Posterior vena cava (tissue), 2 donors: ENCODE measurements at regions not wholly inside any gene's neighbourhood (a gene's known extent, or its start where the extent isn't known, plus 50 kb on each side); places are given as distances from the start of the nearest gene placed in this dataset.
"Not testable (repeated sequence)": the region's sequence is repeated elsewhere in the genome, so short reads cannot be mapped to it uniquely, and the experiment has no call there.

Source experiments
- DNase-seq: peaks from one replicate; pipeline ENCODE4 v3.0.0-alpha.2; 2020; ENCODE audit warnings: low spot score
- intact Hi-C, 2 donors: fragments of 100-400 bp; cut with DNase I; formaldehyde crosslinking; loops; one replicate each; pipeline versions ENCODE4 v1.14.1 to v1.14.2; 2022 to 2023
- donor health status: DM: yes; HTN: yes; CAD: no.
- donor health status: DM: yes; HTN: yes; CAD: no.

DNA sequence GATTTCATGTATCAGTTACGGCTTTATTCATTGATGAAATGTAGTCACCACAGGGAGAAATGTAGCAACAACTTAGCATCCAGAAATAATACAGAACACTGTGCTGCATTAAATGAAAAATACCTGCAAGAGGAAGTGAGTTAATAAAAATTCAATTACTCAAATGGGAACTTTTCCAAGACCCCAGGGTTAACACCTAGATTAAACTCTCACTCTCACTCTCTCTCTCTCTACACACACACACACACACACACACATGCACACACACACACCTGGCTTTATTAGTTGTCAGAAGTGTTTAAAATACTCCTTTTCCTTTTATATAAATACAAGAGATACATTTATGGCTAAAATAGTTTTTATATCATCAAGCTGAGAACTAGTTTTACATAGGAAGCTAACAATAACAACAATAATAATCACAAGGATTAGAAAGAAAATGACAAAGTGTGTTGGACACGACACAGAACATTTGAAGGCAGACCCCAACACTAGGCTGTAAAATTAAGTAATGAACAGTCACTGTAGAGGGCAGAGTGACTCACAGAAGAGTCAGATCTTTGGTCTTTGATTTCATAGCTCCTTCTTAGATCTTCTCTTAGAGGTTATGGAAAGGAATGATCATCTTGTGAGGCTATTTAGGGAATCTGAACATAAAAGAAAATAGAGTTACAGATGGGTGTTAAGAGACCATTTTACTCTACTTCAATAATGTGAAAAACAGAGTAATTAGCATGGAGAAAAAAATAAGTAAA is 1266.0 kb upstream of the ADGRL2 start:
- intact Hi-C loops, result no loop called here
- no peak for DNase-seq

DNA sequence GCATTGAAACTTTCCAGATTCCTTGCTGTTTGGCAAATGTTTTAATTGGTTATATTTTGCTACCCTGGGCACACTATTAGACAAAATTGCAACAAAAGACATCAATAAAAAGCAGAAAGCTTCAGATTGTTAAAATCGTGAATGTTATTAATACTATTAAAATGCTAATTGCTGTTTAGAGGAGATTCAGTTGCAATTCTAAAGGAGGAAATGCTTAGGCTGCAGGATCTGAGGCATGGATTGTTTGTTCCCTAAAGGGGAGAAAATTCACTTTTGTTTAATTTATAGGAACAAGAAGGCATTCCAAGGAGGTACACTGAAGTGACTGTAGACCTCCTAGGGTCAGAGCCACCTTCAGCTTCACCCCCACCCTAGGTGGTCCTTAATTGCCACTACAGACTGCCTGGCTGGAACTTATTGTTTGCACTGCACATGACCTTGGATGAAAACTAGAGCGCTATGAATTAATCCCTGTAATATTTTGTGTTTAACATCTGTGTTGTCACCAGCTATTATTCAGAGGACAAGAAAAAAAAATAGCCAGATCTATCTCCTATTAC is 1266.9 kb upstream of the ADGRL2 start:
- intact Hi-C loops, result no loop called here

DNA sequence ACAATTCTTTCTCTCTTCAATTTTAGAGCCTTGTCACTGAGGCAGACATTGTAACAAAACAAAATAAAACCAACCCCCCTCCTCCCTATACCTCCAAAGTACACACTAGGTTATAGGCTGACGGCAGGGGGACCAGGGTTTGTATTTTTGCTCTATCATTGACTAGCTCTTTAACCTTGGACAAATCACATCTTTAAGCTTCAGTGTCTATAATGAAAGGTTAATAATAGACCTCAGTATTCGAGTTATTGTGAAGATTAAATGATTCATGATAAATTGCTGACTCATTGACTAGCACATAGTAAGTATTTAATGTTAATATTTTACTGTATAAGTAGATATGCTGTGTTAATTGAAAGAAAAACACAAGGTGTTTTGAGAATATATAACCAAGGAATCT is 1267.6 kb upstream of the ADGRL2 start:
- intact Hi-C loops, result no loop called here
- DNase-seq, result no peak

More for the DNA sequence above, 1266.9 kb upstream of the ADGRL2 start:
- no peak for DNase-seq

DNA sequence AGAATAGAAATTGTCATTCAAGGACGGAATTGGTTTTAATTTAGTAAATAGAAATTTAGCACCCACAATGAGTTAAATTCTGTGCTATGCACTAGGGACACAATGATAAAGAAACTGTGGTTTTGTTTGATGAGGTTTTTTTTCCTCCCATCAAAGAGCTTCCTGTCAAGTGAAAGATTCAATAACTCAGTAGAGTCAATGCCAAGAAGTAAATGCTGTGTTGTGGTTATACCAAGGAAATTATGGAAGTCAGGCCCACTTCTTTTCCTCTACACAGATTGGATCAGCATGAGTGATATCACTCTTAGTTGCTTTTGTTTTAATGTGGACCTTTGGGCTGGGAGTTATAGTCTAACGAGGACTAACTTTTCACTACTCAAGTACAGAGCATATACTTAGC is 1269.6 kb upstream of the ADGRL2 start:
- no peak for DNase-seq
- intact Hi-C loops, result no loop called here

DNA sequence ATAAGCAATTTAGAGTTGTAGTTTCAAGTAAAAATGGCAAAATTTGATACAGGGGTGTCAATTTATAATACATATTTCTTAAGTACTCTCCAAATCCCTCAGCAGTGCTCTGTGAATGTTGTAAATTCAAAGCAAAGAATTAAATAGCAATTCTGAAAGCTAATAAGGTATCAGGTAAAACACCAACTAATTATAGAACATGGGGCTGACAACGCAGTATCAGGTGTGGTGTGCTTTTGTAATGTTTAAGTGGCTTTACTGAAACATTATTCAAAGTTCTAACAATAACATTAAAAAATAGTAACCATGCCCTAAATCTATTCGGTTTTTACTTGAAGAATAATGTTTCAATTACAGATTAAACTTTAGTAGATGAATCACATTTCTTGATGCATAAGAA is 1271.2 kb upstream of the ADGRL2 start:
- DNase-seq, result no peak
- intact Hi-C loops, result no loop called here

DNA sequence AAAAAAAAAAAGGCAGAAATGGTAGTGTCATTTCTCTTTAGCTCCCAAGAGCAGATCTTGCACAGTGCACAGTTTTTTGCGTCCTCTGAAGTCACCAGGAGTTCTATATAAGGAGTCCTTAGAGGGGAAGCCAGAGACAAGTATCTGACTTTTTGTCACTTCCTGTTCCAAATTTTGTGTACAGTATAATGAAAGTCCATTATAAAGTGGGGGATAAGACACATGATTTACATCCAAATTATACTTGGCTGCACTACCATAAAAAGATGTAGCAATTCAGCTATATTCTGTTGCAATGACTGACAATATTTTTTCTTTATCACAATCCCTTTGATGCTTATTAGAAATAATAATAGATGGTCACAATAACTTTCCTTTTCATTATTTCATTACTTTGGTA is 1276.9 kb upstream of the ADGRL2 start:
- intact Hi-C loops, result no loop called here
- no peak for DNase-seq

DNA sequence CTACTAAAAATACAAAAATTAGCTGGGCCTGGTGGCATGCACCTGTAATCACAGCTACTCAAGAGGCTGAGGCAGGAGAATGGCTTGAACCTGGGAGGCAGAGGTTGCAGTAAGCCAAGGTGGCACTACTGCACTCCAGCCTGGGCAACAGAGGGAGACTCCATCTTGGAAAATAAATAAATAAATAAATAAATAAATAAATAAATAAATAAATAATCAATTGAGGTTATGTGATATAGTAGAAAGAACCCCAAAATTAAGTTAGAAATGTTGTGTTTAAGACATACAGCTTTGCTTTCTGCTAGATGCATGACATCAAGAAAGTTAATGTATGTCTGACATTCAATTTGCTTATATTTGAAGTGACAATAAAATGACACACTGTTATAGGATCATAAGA is 1277.7 kb upstream of the ADGRL2 start:
- intact Hi-C loops, DNase-seq: not testable (repeated sequence)

DNA sequence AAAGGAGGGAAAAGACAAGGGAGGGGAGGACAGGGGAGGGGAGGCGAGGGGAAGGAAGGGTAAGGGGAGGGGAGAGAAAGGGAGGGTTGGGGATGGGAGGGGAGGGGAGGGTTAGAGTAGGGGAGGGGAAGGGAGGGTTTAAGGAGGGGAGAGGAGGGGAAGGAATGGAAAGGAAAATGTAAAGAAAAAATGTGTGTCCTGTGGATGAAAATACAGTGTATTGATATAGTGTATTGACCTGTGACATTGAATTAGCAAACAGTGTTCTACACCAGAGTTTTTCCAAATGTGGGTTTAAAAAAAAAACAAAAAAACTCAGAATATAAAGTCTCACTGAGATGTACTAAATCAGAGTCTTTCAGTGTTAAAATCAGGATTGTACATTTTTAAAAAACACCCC is 1279.8 kb upstream of the ADGRL2 start:
- intact Hi-C loops, result no loop called here
- DNase-seq, result no peak

DNA sequence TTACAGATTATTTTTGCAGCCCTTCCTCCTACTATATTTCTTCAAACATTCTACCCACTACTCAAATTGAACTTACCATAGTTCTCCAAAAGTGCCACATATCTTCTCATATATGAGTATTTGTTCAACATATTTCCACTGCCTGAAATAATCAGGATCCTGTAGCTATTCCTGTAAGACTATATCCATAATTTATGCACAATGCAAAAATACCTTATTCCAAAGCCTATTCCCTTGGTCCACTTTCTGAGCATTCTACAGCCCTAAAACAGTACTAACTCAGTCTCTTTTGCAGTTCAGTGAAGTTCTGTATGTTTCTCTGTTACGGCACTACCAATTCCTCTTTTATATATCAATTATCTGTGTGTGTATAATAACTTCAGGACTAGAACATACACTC is 1283.7 kb upstream of the ADGRL2 start:
- no peak for DNase-seq
- intact Hi-C loops, result no loop called here

DNA sequence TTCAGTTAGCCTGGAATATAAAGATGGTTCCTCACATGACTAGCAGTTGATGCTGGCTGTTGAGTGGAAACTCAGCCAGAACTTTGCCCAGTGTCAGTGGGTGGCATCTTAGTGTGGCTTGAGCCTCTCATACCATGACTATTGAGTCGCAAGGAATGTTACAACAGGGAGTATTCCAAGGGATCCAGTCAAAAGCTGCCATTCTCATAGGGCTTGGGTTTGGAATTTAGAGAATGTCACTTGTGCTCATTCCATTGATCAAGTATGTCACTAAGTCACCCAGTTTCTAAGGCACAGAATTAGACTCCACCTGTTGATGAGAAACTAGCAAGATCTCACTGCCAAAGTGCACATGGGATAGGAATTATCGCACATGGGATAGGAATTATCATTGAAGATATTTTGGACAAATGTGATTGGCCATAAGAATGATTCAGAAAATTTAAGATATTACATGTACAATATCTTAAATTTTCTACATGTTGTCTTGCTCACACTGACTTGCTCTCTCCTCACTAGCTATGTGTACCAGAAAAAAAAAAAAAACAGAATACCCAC is 1290.7 kb upstream of the ADGRL2 start:
- intact Hi-C loops, result no loop called here
- DNase-seq, result no peak

DNA sequence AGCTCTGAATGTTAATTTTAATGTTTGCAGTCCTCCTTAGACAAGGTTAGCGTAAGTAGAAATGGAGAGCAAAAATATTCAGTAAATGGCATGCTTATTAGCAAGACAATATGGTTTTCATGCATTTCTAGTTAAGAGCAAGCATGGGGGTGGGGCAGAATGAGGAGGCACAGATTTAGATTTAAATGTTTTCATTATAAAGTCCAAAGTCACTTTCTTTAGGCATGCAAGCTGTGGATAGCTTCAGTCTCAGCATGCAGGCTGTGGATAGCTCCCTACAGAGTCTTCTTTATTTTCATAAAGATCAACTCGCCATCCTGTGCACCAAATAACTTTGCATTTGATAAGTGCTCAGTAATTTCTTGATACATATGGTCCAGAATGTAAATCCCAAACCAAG is 1294.5 kb upstream of the ADGRL2 start:
- intact Hi-C loops, result no loop called here
- no peak for DNase-seq

DNA sequence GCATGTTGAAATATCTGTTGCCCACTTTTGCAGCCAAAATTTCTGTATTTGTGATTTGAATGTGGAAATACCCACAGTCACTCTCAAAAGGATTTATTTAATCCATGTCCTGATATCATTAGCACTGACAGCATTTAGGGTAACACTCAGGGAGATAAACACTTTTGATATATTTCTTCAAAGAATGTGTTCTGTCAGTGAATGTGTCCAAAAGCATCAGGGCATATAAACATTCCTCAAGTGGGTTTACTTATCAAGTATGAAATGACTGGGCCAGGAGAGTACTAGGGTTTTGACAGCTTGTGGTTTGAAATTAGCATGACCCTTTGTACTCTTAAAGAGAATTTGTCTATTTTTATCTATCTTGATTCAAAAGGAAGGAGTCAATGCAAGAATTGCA is 1302.1 kb upstream of the ADGRL2 start:
- no peak for DNase-seq
- intact Hi-C loops, result no loop called here

DNA sequence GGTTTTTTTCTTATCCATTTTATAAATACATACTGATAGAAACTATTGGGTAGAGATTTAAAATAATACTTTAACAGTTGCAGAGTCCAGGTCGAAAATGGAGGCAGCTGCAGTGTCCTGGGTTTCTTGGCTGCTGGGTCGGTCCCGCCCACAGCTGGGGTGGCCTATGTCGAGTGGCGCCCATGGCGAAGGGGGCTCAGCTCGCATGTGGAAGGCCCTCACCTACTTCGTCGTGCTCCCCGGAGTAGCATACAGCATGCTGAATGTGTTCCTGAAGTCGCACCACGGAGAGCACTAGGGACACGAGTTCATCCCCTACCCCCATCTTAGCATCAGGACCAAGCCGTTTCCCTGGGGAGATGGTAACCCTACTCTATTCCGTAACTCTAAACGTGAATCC is 1304.9 kb upstream of the ADGRL2 start:
- intact Hi-C loops, result no loop called here
- DNase-seq, result no peak

DNA sequence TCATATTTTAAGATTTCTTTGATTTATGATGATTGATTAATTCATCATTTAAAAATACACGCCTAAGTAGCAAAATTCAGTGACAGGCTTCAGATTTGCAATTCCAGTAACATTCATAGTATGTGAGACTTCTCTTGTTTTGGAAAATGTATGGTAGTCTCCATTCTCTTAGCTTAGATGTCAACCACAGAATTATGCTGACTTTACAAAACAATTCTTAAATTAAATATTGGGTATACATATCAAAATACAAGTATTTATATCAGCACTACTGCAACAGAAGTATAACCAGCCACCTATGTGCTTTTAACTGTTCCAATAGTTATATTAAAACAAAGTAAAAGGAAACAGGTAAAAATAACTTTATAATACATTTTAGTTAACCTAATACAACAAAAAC is 1328.6 kb upstream of the ADGRL2 start:
- intact Hi-C loops, result no loop called here
- DNase-seq, result no peak

DNA sequence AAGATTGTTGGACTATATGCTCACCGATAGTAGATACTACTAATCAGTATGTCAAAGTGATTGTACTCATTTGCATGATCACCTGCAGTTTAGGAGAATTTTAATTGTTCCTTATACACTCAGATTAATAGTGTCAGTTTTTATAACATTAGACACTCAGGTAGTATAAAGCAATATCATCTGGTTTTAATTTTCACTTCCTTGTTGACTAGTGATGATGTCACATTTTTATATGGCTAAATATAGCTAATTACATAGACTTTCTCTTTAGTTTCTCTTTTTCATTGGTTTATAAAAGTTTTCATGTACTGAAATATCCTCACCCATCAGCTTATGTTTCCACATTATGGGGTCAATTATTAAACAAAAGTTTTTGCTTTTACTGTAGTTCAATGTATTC is 1332.4 kb upstream of the ADGRL2 start:
- intact Hi-C loops, result no loop called here
- DNase-seq, result no peak

DNA sequence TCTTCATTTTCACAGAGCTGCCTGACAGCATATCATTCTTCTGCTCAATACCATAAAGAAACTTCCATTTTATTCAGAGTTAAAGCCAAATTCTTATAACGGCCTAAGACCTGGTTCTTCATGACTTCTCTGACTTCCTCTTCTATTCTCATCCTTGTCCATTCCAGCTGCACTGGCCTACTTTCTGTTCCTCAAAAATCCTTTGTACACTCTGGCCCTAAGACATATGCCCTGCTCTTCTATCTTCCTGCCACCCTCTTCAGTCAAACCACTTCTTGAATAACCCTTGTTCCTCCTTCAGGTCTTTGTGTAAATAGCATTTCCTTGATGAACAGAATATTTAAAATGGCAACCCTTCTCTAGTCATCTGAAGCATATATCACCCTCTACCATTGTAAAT is 1338.7 kb upstream of the ADGRL2 start:
- intact Hi-C loops, result no loop called here
- no peak for DNase-seq

DNA sequence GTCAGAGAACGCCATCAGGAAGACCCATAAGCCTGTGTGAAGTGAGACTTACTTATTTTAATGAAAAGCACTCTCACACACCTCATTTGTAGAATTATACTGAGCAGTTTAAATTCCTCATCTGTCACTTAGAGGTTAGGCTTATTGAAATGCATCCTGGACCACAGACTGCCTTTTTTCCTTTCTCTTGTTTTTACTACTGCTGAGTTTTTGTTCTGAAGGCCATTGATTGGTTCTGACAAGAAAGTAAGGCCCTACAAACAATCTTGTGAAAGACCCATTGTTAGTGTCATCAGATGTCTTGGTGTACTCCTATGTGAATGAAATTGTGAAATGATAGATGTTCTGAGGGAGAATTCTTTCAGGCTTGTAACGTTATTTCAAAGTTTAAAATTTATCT is 1343.3 kb upstream of the ADGRL2 start:
- DNase-seq, result no peak
- intact Hi-C loops, result no loop called here

DNA sequence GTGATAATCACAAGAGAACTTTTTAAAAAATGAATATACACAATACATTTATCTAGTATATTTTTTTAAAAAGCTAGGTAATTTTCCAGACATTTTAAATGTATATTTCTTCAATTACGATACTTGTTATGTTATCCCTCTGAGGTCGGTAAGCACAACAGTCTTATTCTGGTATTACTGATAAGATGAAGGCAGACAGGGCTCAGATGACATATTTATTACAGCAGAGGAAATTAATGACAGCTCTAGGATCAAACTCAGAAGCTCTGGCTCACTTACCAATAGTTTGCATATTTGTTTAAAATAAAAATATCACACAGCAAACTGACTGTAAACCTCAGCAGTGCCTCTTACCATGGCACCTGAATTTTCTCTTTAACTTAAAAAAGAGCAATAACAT is 1347.0 kb upstream of the ADGRL2 start:
- no peak for DNase-seq
- intact Hi-C loops, result no loop called here

DNA sequence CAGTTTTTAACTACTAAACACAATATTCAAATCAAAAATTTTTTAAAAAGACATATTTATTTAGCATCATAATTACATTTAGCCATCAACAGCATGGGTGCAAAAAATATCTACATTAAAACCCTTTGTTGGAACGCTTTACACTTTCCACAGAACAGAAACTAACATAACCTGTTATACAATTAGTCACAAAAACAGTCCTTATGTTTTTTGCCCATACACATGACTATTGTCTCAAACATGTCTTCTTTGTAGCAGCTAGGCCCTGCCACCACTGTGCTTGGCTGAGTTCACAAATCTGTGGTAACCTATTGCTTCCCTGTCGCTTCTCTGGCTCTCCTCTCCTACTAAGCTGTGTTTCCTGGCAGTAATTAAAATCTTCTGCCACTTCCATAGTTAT is 1350.0 kb upstream of the ADGRL2 start:
- no peak for DNase-seq
- intact Hi-C loops, result no loop called here

DNA sequence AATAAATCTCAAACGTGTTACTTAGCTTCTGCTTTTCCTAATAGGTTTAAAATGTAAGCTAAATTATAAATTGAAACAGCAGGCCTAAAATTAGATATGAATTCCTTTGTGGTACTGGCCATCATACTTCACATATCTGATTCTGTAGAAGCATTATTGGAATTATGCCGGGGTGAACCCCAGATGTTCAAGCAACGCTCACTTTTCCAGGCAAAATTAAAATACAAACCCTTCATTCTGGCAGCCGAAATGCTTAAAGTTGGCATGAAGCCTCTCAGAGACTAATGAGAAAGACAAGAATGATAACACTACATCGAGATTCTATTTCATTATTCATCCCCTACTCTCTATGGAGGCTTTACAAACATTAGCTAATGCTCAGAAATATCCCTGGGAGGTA is 1352.7 kb upstream of the ADGRL2 start:
- intact Hi-C loops, result no loop called here
- DNase-seq, result no peak

DNA sequence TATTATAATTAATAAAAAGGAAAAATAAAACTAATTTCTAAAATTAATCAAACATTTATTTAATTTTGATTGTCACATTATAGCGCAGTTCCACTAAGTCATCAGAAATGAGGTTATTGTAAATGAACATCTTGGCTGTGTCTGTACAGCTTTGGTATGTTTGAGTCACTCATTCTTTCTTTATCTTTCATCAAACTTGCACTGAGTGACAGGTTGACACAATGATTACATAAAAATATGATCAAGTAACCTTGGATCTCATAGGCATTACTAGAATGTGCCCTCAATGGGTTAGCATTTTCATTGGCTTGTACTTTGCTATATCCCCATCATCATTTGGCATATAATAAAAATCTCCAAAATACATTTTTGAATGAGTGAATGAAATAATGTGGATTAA is 1353.2 kb upstream of the ADGRL2 start:
- intact Hi-C loops, result no loop called here
- no peak for DNase-seq
